Nephron progenitor cell (in vitro differentiated cells): ENCODE measurements at regions not wholly inside any gene's neighbourhood (a gene's known extent, or its start where the extent isn't known, plus 50 kb on each side); places are given as distances from the start of the nearest gene placed in this dataset.

Source experiments
- DNase-seq: peaks from one replicate; pipeline ENCODE4 v3.0.0; 2021
- H3K27ac Mint-ChIP-seq: 2 replicates; pipeline ENCODE4 v1.8.0; 2021; ENCODE audit warnings: mild to moderate bottlenecking, moderate library complexity, mixed read lengths
- H3K27me3 Mint-ChIP-seq: 2 replicates; pipeline ENCODE4 v1.8.0; 2021; ENCODE audit warnings: mild to moderate bottlenecking, low read depth, mixed read lengths; ENCODE audit not compliant: poor library complexity
- H3K36me3 Mint-ChIP-seq: 2 replicates; pipeline ENCODE4 v1.8.0; 2021; ENCODE audit warnings: low read depth, mixed read lengths
- H3K4me1 Mint-ChIP-seq: 2 replicates; pipeline ENCODE4 v1.8.0; 2021; ENCODE audit warnings: mixed read lengths
- H3K4me3 Mint-ChIP-seq: 2 replicates; pipeline ENCODE4 v1.8.0; 2021; ENCODE audit warnings: mild to moderate bottlenecking, moderate library complexity, mixed read lengths
- H3K9me3 Mint-ChIP-seq: 2 replicates; pipeline ENCODE4 v1.8.0; 2021; ENCODE audit warnings: mild to moderate bottlenecking, moderate library complexity, mixed read lengths
- CTCF ChIP-seq: fragments of 200-600 bp; sonication (generic); IDR thresholded peaks from 2 replicates; pipeline ENCODE4 v1.5.0; 2021; ENCODE audit warnings: antibody characterized with exemption

- Mint-ChIP-seq H3K4me1 (peaks cover 48% of the 10 kb centered on the region), H3K27ac (peak overlapping the region; percentile 7), H3K9me3 (no peaks in the 10 kb centered on the region), H3K4me3 (no peak overlapping the region), H3K27me3 (peaks cover 3% of the 10 kb centered on the region), H3K36me3 (no peaks in the 10 kb centered on the region)
- DNase-seq = no peak
- TF ChIP-seq CTCF = no peak
Observed at GRCh38 chr1:14511166-14511680, 87.3 kb upstream of the KAZN start.

DNA sequence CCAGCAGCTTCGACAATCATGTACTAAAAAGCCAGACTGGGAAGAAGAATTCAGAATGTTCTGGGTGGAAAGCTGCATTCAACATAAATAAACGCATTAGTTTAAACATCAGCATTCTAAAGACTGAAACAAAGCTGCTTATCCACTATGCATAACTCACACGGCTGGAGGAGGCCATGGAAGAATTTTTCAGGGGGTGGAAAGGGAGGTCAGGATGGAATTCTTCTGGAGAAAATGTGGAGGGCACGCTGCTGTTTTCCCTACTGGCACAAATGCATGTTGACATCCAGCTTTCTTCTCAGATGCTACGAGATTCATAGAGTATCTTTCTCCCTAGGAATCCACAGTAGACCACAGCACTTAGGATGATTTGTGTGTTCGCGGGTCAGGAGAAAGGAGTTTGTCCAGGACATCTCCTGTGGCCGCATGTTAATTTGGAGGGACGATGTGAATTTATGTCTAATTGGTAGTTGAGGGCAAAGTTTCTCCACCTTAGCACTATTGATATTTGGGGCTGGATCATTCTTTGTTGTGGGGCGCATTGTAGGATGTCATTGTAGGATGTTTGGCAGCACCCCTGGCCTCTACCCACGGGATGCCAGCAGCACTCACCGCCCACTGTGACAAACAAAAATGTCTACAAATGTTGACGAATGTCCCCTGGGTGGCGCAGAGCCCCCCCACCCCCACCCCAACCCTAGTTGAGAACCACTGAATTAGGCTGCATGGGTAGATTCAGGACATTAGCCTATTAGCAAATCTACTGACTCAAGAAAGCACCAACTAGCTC lies 86.5 kb upstream of the KAZN start:
- TF ChIP-seq CTCF = no peak
- no peak overlapping the region for H3K27ac Mint-ChIP-seq
- H3K4me3 Mint-ChIP-seq = no peak overlapping the region
- H3K27me3 Mint-ChIP-seq = peaks cover 4% of the 10 kb centered on the region
- H3K9me3 Mint-ChIP-seq = no peaks in the 10 kb centered on the region
- H3K4me1 Mint-ChIP-seq = peaks cover 50% of the 10 kb centered on the region
- DNase-seq = no peak
- no peaks in the 10 kb centered on the region for H3K36me3 Mint-ChIP-seq

- H3K9me3 Mint-ChIP-seq = no peaks in the 10 kb centered on the region
- H3K4me1 Mint-ChIP-seq = peaks cover 50% of the 10 kb centered on the region
- H3K27me3 Mint-ChIP-seq = peaks cover 4% of the 10 kb centered on the region
- no peaks in the 10 kb centered on the region for H3K36me3 Mint-ChIP-seq
- peak overlapping the region; percentile 76 for H3K27ac Mint-ChIP-seq
- H3K4me3 Mint-ChIP-seq = no peak overlapping the region
- TF ChIP-seq CTCF = no peak
- no peak for DNase-seq
Observed at GRCh38 chr1:14513111-14513510, 85.4 kb upstream of the KAZN start.

DNA sequence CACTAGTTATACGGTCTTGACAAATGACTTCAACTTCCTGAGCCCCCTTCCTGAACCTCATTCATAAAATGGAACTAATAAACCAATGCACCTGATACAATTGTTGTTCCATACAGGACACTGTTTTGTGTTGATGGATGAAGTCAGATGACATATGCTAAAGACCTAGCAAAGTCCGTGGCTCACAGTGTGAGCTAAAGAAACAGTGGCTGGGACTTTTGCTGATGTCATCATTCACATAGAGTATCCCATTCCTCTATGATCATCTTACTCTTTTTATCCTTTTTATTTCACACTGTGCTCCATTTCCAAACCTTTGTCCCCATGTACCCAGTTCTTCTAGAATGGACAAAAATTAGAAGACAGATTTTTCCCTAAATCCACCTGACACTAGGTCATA lies 83.7 kb upstream of the KAZN start:
- H3K27ac Mint-ChIP-seq = no peak overlapping the region
- no peak overlapping the region for H3K4me3 Mint-ChIP-seq
- peaks cover 47% of the 10 kb centered on the region for H3K4me1 Mint-ChIP-seq
- no peak for DNase-seq
- no peaks in the 10 kb centered on the region for H3K36me3 Mint-ChIP-seq
- no peak for TF ChIP-seq CTCF
- H3K9me3 Mint-ChIP-seq = no peaks in the 10 kb centered on the region
- H3K27me3 Mint-ChIP-seq = peaks cover 8% of the 10 kb centered on the region

- Mint-ChIP-seq H3K4me1 (peaks cover 47% of the 10 kb centered on the region), H3K27ac (no peak overlapping the region), H3K9me3 (no peaks in the 10 kb centered on the region)
Observed at GRCh38 chr1:14516974-14517840, 81.3 kb upstream of the KAZN start.

More at GRCh38 chr1:14516974-14517840, 81.3 kb upstream of the KAZN start:
- H3K36me3 Mint-ChIP-seq = no peaks in the 10 kb centered on the region
- no peak for TF ChIP-seq CTCF
- H3K4me3 Mint-ChIP-seq = no peak overlapping the region
- DNase-seq = no peak
- peaks cover 14% of the 10 kb centered on the region for H3K27me3 Mint-ChIP-seq
